GM18519 (cell line): ENCODE measurements at regions not wholly inside any gene's neighbourhood (a gene's known extent, or its start where the extent isn't known, plus 50 kb on each side); places are given as distances from the start of the nearest gene placed in this dataset.

Experiments used
- ATAC-seq: cut with Tn5 transposase; IDR thresholded peaks from one replicate; pipeline ENCODE4 v1.9.1; 2021; ENCODE audit warnings: mild to moderate bottlenecking, moderate library complexity; ENCODE audit not compliant: unreplicated experiment, low FRiP score

GRCh38 chr11:111098091-111098490 lies 147.4 kb upstream of the POU2AF2 start:
- peak; percentile 44 for ATAC-seq

DNA sequence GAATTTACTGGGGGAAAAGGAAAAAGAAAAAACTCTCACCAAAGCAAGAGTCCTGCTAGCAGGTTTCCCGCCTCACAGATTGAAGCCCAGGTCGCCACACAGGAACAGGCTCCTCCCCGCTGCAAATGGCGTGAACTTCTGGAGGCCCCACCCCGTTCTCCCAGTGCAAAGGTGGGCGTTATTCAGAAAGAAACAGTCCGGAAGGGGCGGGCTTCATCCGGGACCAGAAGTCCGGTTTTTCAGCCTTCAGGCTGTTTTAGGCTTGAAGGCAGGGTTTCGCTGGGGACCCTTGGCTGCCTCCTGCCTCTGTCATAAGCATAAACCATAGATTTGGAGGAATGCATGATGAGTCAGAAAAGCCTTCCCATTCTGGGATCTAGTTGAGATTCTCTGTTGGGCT lies 148.3 kb upstream of the POU2AF2 start:
- no peak for ATAC-seq

DNA sequence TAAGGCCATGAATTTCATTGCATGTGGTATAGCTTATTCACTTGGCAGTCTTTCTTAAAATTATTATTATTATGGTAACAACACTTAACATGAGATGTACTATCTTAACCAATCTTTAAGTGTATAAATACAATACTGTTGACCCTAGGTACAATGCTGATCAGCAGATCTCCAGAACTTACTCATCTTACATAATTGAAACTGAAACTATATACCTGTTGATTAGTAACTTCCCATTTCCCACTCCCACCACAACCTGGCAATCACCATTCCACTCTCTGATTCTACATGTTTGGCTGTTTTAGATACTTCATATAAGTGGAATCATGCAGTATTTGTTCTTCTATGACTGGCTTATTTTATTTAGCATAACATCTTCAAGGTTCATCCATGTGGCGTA lies 150.2 kb upstream of the POU2AF2 start:
- no peak for ATAC-seq

- ATAC-seq: no peak
These were observed 152.5 kb upstream of the POU2AF2 start for GRCh38 chr11:111093061-111093460.

- no peak for ATAC-seq
These were observed 154.1 kb upstream of the POU2AF2 start for GRCh38 chr11:111091321-111091938.

- ATAC-seq: no peak
These were observed 155.8 kb upstream of the POU2AF2 start for GRCh38 chr11:111089759-111090158.

DNA sequence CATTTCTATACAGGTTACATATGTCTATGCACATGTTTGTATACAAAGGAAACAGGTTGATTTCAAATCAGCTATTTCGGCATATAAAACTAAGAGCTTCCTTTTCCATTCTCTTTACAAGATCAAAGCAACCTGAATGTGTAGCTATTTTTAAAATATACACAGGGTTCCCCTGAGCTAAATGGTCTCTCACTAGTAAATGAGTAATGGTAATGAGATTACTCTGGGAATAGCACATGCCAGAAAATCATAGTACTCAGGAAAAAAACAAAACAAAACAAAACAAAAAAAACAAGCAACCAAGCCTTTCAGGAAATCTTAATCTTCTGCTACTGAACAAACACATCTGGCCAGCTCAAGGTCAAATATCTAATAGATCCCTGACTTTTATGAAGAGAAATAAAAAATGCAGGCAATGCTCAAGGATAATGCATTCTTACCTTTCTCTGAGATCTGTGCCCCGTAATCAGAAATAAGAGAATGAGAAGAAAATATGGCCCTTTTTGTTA lies 156.6 kb upstream of the POU2AF2 start:
- no peak for ATAC-seq

DNA sequence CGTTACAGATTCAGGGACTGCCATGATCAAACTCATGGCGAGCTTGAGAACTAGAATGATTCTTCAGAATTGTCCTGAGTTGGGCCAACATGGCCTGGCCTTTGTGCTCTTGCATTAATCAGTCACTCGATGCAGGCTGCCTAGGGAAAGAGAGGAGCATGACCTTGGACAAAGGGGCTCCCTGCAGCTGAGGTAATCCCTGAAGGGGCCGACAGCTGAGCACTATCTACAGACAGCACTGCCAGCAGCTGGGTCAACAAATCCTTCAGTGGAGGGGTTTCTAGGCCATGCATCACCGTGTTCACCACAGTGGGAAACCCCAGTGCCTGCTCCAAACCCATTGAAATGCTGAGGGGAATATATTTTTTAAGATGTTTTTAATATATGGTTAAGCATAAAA lies 159.5 kb upstream of the POU2AF2 start:
- ATAC-seq: no peak

GRCh38 chr11:111082664-111083063 lies 162.9 kb upstream of the POU2AF2 start:
- no peak for ATAC-seq

DNA sequence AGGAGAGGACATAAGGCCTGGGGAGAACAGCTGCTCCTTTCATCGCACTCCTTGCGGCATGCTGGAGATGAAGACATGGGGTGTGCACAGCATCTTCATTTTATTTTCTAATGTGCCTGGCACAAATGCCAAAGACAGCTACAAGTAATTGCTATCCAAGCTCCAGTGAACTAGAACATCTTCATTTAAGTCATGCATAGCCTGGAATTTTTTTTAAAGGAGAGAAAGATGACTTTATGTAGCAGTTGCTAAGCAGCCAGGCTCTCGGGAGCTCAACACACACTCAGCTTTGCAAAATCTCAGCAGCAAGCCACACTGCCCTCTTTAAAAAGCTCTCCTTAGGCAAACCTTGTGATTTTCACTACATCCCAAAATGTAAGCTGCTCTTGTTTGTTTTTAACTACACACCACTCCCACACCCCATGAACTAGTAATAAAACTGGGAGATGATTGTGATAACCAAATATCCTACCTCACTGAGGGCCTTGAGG lies 164.5 kb upstream of the POU2AF2 start:
- ATAC-seq: no peak

DNA sequence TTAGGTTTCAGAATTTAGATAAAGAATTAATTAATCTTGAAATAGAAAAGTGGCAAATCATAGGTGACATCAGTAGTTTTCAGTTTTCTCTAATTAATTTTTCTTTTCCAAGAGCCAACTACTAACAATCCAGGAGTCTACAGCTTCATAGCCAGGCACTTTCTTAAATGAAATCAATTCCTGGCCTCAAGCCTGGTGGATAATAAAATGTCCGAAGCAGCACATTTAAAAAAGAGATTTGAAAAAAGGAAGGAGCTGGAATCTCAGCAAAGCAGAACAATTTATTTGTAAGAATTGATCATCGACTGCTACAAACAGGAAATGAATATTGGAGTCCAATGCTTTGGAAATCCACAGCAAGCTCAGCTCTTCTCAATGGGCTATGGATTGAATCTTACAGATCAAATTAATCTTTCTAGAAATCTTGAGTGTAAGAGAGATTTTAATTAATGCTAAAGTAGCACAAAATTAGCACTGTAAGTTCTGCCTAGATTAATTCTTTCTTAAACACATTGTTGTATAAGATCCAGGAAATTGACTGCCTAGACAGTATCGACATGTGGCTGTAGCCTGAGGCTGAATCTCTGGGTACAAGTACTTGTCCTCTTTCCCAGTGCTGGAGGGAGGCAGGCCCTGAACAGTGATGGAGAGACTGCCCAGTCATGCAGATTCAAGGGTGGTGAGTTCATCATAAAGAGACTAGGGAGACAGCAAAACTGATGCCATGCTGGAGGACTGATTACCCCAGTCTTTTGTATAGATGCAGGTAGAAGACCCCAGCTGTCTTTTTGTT lies 167.8 kb upstream of the POU2AF2 start:
- no peak for ATAC-seq

- no peak for ATAC-seq
These were observed 176.5 kb upstream of the POU2AF2 start for GRCh38 chr11:111069066-111069465.

DNA sequence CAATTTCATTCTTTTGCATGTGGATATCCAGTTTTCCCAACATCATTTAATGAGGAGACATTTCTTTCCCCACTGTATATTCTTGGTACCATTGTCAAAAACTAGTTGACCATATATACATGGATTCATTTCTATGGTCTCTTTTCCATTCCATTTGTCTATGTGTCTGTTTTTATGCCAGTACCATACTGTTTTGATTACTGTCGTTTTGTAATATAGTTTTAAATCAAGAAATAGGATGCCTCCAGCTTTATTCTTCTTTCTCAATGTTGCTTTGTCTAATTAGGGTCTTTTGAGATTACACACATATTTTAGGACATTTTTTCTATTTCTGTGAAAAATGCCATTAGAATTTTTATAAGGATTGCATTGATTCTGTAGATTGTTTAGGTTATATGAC lies 177.5 kb upstream of the POU2AF2 start:
- ATAC-seq: no peak

DNA sequence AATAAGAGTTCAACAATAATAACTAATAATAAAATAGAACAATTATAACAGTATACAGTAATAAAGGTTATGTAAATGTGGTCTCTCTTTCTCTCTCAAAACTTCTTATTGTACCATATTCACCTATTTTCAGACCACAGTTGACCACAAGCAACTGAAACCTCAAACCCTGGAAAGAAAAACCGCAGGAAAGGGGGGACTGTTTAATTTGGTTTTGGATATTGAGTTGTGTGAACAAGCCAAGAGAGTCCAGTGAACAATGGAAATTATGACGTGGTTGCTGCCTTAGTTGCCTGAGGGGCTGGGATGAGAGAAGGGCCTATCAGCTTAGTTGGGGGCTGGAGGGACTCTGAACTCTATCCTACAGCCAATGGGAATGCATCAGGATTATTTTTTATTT lies 178.7 kb upstream of the POU2AF2 start:
- ATAC-seq: no peak

DNA sequence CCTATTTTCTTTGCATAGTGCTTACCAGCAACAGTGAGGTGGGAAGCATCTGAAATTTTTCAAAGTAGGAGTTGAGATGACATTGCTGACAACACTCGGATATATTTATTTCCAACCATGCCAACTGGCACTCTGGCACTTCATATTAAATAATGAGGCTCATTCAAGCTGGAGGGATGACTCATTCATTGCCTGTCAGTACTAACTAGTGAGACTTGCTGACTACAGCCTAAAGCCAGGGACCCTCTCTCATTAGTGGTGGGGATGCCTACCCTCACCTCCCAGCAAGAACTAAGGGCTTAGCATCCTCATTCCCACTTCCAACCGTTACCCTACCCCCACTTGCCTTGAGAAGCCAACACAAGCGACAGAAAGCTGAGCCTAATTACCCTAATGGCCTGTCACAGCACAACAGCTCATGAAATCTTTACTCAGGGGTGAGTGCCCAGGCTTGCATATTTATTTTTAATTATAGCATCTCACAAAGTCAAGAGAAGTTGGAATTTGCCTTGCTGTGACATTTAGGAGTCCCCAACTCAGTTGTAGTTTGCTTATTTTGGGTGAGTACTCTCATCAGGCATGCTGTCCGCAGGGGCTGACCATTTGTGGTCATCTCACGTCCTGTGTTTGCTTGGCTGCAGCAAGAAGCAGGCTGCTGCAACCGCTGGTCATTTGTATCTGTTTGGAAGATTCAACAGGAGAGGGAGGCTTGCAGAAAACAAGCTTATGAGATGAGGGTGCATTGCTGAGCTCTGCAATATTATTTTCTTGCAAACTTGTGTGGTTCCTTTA lies 181.6 kb upstream of the POU2AF2 start:
- no peak for ATAC-seq

- ATAC-seq: no peak
These were observed 183.1 kb upstream of the POU2AF2 start for GRCh38 chr11:111062420-111062819.

DNA sequence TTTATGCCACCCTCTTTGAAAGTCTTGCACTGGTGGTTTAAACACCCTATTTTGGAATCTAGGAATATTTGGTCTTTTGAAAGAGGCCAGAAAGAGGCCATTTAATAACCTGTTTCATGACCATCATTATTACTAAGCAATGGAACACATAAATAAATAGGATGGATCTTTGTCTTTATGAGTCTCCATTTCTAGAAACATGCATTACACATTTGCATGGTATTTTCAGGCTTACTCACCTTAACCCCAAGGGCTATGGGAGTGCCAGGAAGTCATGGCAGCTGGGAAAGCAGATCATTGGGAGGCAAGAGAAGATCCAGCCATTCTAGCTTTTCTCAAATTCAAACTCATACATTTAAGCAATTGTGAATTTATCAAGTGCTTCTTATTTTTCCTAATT lies 185.8 kb upstream of the POU2AF2 start:
- ATAC-seq: no peak

- no peak for ATAC-seq
These were observed 196.4 kb upstream of the POU2AF2 start for GRCh38 chr11:111049131-111049530.

GRCh38 chr11:111047374-111047773 lies 198.2 kb upstream of the POU2AF2 start:
- ATAC-seq: no peak

GRCh38 chr11:111046291-111046690 lies 199.2 kb upstream of the POU2AF2 start:
- no peak for ATAC-seq

DNA sequence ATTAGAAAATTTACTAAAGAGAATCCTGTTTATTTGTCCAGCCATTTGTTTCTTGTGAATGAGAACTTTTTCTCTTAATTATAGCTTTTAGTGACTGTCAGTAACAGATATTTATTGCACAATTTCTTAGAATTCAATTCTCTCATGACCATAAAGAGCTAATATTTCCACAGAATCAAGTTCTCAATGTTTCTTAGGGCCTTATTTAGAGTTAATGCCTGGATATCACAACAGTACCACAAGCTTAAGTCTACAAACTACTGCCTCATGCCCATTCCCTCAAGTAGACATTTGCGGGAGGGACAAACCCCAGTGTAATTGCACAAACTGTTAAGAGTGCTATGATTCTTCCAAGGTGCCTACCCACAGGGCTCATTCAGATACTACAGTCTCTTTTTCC lies 199.7 kb upstream of the POU2AF2 start:
- ATAC-seq: no peak
